Mammary epithelial cell (primary cell): ENCODE measurements at regions not wholly inside any gene's neighbourhood (a gene's known extent, or its start where the extent isn't known, plus 50 kb on each side); places are given as distances from the start of the nearest gene placed in this dataset.

ENCODE experiments used
- EZH2 ChIP-seq: IDR thresholded peaks from 2 replicates; pipeline ENCODE4 v1.6.1; 2012; ENCODE audit warnings: low read length, inconsistent platforms, borderline replicate concordance
- TF ChIP-seq, protein P1 (sequence below), 2 donors: IDR thresholded peaks in 1 of 2; conservative IDR thresholded peaks in 1 of 2; 2 replicates each; pipeline ENCODE4 v1.5.1; 2011 to 2012; ENCODE audit warnings: inconsistent platforms in 2 of 2, low read length in 2 of 2, mild to moderate bottlenecking in 2 of 2, control low read depth in 1 of 2, low read depth in 1 of 2; ENCODE audit not compliant: insufficient read depth in 1 of 2; ENCODE audit errors: extremely low read depth in 1 of 2

DNA sequence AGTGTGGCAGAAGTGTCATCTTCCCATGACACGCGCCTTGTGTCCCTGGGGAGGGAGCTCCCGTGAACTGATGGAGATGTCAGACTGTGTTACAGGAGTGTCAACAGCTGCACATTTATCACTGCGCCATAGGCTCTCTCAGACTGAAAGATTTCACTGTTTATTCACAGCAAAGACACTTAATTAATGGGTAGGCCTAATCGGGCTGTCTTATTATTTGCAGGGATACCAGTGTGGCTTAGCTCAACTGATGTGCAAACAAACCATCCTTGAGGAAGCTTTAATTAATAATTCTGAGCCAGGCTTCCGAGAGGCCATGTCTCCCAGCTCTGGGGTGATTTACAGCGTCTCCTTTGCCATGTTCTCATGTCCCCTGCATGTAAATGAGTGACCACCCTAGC lies 771.0 kb downstream of the QKI start:
- no peak for TF ChIP-seq EZH2
- TF ChIP-seq, protein P1, sequence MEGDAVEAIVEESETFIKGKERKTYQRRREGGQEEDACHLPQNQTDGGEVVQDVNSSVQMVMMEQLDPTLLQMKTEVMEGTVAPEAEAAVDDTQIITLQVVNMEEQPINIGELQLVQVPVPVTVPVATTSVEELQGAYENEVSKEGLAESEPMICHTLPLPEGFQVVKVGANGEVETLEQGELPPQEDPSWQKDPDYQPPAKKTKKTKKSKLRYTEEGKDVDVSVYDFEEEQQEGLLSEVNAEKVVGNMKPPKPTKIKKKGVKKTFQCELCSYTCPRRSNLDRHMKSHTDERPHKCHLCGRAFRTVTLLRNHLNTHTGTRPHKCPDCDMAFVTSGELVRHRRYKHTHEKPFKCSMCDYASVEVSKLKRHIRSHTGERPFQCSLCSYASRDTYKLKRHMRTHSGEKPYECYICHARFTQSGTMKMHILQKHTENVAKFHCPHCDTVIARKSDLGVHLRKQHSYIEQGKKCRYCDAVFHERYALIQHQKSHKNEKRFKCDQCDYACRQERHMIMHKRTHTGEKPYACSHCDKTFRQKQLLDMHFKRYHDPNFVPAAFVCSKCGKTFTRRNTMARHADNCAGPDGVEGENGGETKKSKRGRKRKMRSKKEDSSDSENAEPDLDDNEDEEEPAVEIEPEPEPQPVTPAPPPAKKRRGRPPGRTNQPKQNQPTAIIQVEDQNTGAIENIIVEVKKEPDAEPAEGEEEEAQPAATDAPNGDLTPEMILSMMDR (conservative IDR thresholded peaks at IDR 0.05 in 1 of 2, IDR thresholded peaks at IDR 0.05 in 1 of 2; ENCODE audit: extremely low read depth in 1 of 2, insufficient read depth in 1 of 2, low read depth in 1 of 2, low read length in 2 of 2), result no peak
